Myocyte (in vitro differentiated cells): ENCODE measurements at regions not wholly inside any gene's neighbourhood (a gene's known extent, or its start where the extent isn't known, plus 50 kb on each side); places are given as distances from the start of the nearest gene placed in this dataset.
"Not testable (repeated sequence)": the region's sequence is repeated elsewhere in the genome, so short reads cannot be mapped to it uniquely, and the experiment has no call there.

Source experiments
- DNase-seq: peaks from one replicate; pipeline ENCODE4 v3.0.0-alpha.2; 2012; ENCODE audit warnings: low read depth

- peak; percentile 64 for DNase-seq
Measured at GRCh38 chrX:155819966-155820491, 61.1 kb upstream of the VAMP7 start.

GRCh38 chrX:155819525-155819924 lies 61.6 kb upstream of the VAMP7 start:
- no peak for DNase-seq

- DNase-seq, result not testable (repeated sequence)
Measured at GRCh38 chrX:155814391-155814790, 66.8 kb upstream of the VAMP7 start.

GRCh38 chrX:155779831-155780230 lies 101.3 kb upstream of the VAMP7 start:
- DNase-seq, result no peak

- DNase-seq, result no peak
Measured at GRCh38 chrX:155778844-155779553, 102.1 kb upstream of the VAMP7 start.

GRCh38 chrX:155774387-155774786 lies 106.8 kb upstream of the VAMP7 start:
- no peak for DNase-seq

GRCh38 chrX:155767876-155768769 lies 113.0 kb upstream of the VAMP7 start:
- peak; percentile 24 for DNase-seq

GRCh38 chrX:155767051-155767875 lies 113.9 kb upstream of the VAMP7 start:
- DNase-seq, result peak; percentile 65

GRCh38 chrX:155766321-155766720 lies 114.8 kb upstream of the VAMP7 start:
- DNase-seq, result no peak

GRCh38 chrX:155761185-155761584 lies 120.0 kb upstream of the VAMP7 start:
- no peak for DNase-seq

GRCh38 chrX:155757046-155757759 lies 123.9 kb upstream of the VAMP7 start:
- DNase-seq, result no peak

GRCh38 chrX:155755706-155756337 lies 125.3 kb upstream of the VAMP7 start:
- no peak for DNase-seq

GRCh38 chrX:155751131-155751530 lies 130.0 kb upstream of the VAMP7 start:
- DNase-seq, result no peak

GRCh38 chrX:155747520-155747919 lies 133.6 kb upstream of the VAMP7 start:
- no peak for DNase-seq

GRCh38 chrX:155745792-155746191 lies 133.0 kb upstream of the TMLHE start:
- peak; percentile 21 for DNase-seq

GRCh38 chrX:155744534-155744933 lies 131.8 kb upstream of the TMLHE start:
- DNase-seq, result no peak

- DNase-seq, result not testable (repeated sequence)
Measured at GRCh38 chrX:155728335-155728734, 115.6 kb upstream of the TMLHE start.

GRCh38 chrX:155718972-155719586 lies 106.3 kb upstream of the TMLHE start:
- peak; percentile 41 for DNase-seq

GRCh38 chrX:155715141-155715540 lies 102.4 kb upstream of the TMLHE start:
- no peak for DNase-seq

GRCh38 chrX:155695419-155695818 lies 82.7 kb upstream of the TMLHE start:
- DNase-seq, result no peak
